ENCODE measurements at regions not wholly inside any gene's neighbourhood (a gene's known extent, or its start where the extent isn't known, plus 50 kb on each side); places are given as distances from the start of the nearest gene placed in this dataset.

- H3K4me3 ChIP-seq (ENCODE audit: low read depth, low read length): no peak overlapping the region
- no peak for DNase-seq (ENCODE audit: low read depth)
These were observed 167.0 kb upstream of the MYLIP start for GRCh38 chr6:15961635-15962448.

- DNase-seq (ENCODE audit: low read depth): no peak
- H3K4me3 ChIP-seq (ENCODE audit: low read depth, low read length): no peak overlapping the region
These were observed 167.9 kb upstream of the MYLIP start for GRCh38 chr6:15960740-15961634.

GRCh38 chr6:15957655-15958169 lies 171.2 kb upstream of the MYLIP start:
- DNase-seq (ENCODE audit: low read depth): no peak
- H3K4me3 ChIP-seq (ENCODE audit: low read depth, low read length): no peak overlapping the region

DNA sequence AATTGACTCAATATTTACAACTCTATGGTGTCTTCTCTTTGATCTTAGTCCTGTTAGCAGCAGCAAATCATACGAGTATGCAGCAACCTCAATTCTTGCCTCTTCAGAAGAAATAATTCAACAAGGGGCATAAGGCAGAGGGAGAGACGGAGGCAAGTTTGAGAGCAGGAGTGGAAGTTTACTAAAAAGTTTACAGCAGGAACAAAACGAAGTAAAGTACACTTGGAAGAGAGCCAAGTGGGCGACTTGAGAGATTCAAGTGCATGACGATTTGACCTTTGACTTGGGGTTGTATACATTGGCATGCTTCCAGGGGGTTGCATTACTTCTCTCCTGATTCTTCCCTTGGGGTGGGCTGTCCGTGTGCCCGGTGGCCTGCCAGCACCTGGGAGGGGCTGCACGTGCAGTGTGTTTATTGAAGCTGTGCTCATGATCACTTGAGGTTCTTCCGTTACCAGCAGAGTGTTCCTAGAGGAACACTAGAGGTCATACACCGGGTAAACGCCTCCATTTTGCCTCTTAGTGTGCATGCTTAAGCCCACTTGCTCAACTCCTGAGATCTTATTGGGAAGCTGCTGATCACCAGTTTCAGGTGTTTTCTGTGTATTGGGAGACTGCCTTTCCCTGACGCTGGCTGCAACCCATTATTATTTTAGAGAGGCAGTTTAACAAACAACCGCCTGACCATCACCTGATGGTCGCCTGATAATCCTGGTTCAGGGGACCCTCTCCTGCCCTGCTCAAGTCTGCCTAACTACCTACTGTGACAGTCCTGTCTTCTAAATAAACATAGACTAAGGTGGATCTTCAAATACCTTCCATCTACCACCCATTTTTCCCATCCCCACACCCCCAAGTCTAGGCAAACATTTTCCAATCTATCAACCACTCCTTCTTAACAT lies 172.4 kb upstream of the MYLIP start:
- DNase-seq (ENCODE audit: low read depth): no peak

DNA sequence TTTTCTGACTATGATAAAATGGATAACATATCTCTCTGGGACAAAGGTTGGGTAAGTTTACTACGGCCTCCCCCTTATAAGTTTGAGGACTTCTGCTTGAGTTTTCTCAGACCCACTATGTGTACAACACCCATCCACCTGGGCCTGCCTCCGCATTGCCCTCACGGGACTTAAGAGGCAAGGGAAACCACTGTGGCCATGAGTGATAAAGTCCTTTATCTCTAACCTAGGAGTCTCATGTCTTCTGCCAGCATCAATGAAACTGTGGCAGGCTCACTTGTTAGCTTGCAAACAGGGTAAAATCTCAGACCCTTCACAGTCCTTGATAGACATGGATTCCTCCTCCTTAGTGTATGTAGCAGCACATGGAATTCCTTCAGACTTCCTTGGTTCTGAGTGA lies 173.4 kb upstream of the MYLIP start:
- no peak for DNase-seq (ENCODE audit: low read depth)

More for the DNA sequence above, 172.4 kb upstream of the MYLIP start:
- H3K4me3 ChIP-seq (ENCODE audit: low read depth, low read length): no peak overlapping the region

DNA sequence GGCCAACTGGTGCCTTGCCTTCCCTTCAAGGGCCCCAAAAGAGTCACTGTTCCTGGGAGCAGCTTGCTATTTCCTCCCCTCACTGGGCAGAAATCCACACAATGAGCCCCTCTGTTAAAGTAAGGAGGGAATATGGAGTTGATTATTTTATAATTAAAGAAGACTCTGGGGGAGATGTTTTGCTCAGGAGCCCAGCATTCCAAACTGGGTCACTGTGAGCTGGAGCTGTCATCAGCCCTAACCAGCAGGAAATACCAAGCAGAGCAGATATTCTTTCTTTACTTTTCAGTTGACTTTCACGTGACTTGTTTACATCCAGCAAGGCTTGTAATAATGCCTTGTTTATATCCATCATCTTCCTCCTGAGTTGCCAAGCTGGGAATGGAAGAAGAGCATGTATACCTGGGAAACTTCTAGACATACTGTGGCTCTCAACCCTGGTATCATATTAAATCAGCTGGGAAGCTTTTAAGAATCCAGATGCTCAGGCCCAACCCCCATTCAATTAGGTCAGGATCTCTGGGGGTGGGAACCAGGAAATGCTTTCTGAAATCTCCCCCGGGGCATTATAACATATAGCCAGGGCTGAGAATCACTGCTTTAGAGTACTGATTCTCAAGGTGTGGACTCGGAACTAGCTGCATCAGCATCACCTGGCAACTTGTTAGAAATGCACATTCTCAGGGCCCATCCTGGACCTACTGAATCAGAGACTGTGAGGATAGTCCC lies 175.6 kb upstream of the MYLIP start:
- no peak overlapping the region for H3K4me3 ChIP-seq (ENCODE audit: low read depth, low read length)
- DNase-seq (ENCODE audit: low read depth): no peak

More for the DNA sequence above, 173.4 kb upstream of the MYLIP start:
- no peak overlapping the region for H3K4me3 ChIP-seq (ENCODE audit: low read depth, low read length)

DNA sequence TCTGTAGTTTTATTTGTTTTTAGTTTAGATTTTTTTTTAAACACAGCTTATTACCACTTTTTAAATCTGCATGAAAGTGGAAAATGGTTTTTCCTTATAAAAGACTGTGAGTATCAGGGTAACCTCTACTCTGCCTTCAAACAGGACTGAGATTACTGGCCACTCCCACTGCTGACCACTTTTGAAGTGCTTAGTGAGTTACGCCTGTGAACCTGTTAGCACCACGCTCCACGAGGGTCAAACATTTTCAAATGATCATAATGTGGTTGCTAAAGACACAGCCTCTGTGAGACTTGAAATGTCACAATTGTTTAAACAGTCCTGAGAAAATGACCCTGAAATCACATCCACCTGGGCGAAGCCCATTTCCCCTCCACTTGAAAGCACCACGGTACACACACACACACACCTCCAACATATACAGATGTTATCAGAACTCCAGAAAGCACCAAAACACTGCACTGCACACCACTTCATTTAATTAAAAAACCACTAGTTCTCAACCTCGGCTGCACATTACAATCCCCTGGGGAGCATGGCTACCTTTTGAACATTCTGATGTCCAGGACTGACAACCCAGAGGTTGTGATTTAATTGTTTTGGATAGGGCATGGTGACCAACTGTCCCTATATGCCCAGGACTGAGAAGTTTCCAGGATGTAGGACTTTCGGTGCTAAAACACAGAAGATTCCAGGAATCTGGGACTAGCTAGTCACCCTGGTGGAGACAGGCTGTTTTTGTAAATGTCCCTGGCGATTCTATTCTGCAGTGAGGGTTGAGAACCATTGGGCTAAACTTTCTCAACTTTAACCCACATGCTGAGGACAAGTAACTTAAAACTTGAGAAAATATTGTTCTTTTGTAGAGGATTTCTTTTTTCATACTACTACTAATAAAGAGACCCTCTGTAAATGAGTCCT lies 176.4 kb upstream of the MYLIP start:
- H3K4me3 ChIP-seq (ENCODE audit: low read depth, low read length): no peak overlapping the region
- no peak for DNase-seq (ENCODE audit: low read depth)

DNA sequence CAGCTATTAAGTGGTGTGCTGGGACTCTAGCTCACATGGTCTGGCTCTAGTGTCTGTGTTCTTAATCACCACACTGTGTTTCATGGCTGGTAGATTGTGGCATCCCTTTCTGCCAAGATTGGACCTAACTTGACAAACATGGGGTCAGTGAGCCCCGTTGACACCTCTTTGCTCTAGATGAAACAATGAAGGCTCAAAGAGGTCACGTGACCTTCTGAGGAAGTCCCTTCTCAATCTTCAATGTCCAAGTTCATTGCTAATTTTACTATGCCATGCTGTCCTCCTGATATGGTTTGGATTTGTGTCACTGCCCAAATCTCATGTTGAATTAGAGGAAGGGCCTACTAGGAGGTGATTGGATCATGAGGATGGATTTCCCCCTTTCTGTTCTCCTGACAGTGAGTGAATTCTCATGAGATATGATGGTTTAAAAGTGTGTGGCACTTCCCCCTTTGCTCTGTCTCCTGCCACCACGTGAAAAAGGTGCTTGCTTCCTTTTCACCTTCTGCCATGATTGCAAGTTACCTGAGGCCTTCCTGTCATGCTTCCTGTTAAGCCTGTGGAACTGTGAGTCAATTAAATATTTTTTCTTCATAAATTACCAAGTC lies 177.8 kb upstream of the MYLIP start:
- no peak overlapping the region for H3K4me3 ChIP-seq (ENCODE audit: low read depth, low read length)
- DNase-seq (ENCODE audit: low read depth): no peak

- no peak for DNase-seq (ENCODE audit: low read depth)
- no peak overlapping the region for H3K4me3 ChIP-seq (ENCODE audit: low read depth, low read length)
These were observed 178.9 kb upstream of the MYLIP start for GRCh38 chr6:15949982-15950381.

GRCh38 chr6:15948930-15949900 lies 179.7 kb upstream of the MYLIP start:
- no peak for DNase-seq (ENCODE audit: low read depth)
- H3K4me3 ChIP-seq (ENCODE audit: low read depth, low read length): no peak overlapping the region

DNA sequence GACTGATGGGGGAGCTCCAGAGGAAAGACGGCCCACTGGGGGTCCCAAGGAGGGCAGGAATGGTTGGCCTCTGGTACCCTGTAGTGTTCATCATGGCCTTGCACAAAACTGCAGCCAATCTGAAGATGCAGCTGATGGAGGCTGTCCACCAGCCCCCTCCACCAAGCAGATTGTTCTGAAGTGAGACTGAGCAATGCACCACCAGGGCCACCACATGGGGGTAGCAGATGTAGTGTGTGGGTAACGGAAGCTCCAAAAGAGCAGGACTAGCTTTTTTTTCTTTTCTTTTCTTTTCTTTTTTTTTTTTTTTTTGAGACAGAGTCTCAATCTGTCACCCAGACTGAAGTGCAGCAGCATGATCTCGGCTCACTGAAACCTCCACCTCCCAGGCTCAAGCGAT lies 181.0 kb upstream of the MYLIP start:
- no peak overlapping the region for H3K4me3 ChIP-seq (ENCODE audit: low read depth, low read length)
- no peak for DNase-seq (ENCODE audit: low read depth)

GRCh38 chr6:15947436-15947835 lies 181.4 kb upstream of the MYLIP start:
- no peak for DNase-seq (ENCODE audit: low read depth)
- H3K4me3 ChIP-seq (ENCODE audit: low read depth, low read length): no peak overlapping the region

DNA sequence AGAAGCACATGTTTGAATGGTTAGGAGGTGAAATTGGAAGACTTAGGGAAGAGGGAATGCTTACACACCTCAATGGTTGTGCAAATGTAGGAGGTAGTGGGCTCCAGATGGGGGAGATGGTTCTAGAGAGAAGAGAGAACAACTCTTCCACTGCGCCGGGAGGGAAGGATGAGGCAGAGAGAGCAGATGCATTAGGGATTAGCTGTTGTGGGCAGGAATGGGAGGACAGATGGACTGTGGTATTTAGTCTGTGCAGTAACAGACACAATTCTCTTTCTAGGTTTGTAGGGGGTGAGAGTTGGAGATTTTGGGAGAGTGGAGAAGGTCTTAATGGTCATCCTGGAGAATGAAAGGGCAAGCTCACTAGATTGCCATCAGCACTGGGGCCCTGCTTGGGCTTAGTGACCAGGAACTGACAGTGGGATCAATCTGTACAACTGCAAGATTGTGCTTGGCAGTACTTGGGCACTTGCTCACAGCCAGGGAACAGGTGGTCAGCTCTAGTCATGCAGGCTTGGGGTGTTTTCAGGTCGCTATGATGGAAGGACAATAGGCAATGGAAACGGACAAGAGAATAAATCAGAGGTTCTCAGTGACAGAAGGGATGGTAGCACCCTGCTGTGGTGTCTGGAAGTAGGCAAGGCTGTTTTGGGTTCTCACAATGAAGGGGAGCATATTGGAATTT lies 182.0 kb upstream of the MYLIP start:
- no peak overlapping the region for H3K4me3 ChIP-seq (ENCODE audit: low read depth, low read length)
- DNase-seq (ENCODE audit: low read depth): no peak

DNA sequence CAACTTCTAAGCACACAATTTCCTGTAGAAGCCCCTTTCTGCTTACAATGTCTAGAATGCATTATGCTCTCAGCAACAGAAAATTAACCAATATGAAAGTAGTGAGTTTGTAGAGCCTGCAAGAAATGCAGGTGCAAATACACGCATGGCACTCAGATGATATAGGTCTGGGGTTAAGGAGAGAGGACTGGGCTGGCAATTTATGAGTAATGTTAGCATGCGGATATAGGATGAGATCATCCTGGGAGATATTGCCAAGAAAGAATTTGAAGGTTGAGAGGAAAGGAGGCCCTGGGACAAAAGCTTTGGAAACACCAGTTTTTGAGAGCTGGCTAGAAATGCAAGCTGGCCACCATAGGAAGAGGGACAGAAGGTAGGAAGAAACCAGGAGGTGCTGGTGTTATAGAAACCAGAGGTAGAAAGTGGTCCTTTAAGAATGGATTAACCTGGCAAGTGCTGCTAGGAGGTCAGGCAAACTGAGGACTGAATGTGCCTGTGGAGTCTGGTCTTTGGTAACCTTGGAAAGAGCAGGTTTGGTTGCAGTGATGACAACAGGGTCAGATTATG lies 183.2 kb upstream of the MYLIP start:
- DNase-seq (ENCODE audit: low read depth): no peak
- H3K4me3 ChIP-seq (ENCODE audit: low read depth, low read length): no peak overlapping the region

DNA sequence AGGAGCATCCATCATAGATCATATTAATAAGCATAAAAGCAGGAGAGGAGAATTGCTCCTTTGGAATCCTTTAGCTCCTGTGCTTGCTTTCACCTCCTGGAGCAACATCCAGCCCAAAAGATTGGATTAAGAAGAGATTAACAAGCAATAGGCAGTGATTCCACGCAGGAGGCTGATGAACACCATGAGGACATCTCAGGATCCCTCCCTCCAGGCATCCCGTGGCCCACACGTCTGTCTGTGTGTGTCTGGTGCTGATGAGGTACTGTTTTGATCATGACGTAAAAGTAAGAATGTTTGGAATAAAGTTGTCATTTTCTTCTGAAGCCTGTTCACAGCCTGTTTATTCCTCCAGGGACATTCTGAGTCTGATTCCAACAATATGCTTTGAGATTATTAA lies 185.5 kb upstream of the MYLIP start:
- H3K4me3 ChIP-seq (ENCODE audit: low read depth, low read length): no peak overlapping the region
- no peak for DNase-seq (ENCODE audit: low read depth)
